ENCODE measurements at regions not wholly inside any gene's neighbourhood (a gene's known extent, or its start where the extent isn't known, plus 50 kb on each side); places are given as distances from the start of the nearest gene placed in this dataset.

DNA sequence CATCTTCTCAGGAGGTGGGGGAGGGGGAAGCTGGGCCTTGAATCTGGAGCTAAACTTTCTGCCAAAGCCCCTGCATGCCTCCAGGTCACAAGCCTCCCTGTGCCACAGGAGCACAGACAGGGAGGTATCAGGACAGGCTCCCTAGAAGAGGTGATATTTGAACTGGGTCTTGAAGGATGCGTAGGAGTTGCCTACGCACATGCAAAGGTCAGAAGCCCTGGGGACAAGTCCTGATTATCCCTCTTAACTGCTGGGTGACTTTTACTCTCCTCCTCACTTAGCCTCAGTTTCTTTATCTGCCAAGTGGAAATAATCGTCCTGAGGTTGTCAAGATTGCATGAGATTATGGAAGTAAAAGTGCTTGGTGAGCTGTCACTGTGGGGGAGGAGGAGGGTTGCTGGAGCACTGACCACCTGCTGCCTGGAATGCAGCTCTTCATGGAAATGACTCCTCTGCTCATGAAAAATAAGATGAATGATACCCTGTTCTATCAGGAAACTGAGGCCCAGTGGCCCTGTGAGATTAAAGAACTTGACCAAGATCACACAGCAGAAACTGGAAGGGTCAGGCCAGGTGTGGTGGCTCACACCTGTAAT lies 50.6 kb upstream of the LAPTM5 start:
- no TSS peak for BruUV-seq (replicated peaks)

GRCh38 chr1:30807318-30808066 lies 49.9 kb upstream of the LAPTM5 start:
- no peak overlapping the region for H3K4me2 ChIP-seq (ENCODE audit: low read length)
- H3K4me3 ChIP-seq (replicated peaks in 1 of 2; ENCODE audit: low read depth in 1 of 2, low read length in 2 of 2): no peak overlapping the region
- peaks cover 4 to 17% of the 10 kb centered on the region in 2 experiments; a peak in 2 of 4 replicates for H3K4me1 ChIP-seq (ENCODE audit: control insufficient read depth in 1 of 2, insufficient read depth in 2 of 2, low read length in 2 of 2)
- H3K79me2 ChIP-seq (ENCODE audit: insufficient read depth, low read length): no peaks in the 10 kb centered on the region
- BruUV-seq (replicated peaks): no TSS peak
- no peak overlapping the region for H3K27ac ChIP-seq (ENCODE audit: low read depth, low read length)
- no peak overlapping the region for H2AFZ ChIP-seq (ENCODE audit: low read depth, low read length, poor library complexity, severe bottlenecking)
- H3K9me3 ChIP-seq (ENCODE audit: control insufficient read depth in 1 of 2, insufficient read depth in 1 of 2, low read depth in 1 of 2, low read length in 2 of 2): no peaks in the 10 kb centered on the region
- H3K9me2 ChIP-seq (ENCODE audit: insufficient read depth): no peaks in the 10 kb centered on the region
- no peak for DNase-seq (ENCODE audit: low read depth, low spot score)
- ChIA-PET POLR2A (interaction anchor here (2.1 to 2.9 kb wide), 2 partner anchors 17 to 103 kb away, joined by 5 to 8 read pairs; no protein-coding TSS in a partner anchor), RAD21 (ENCODE audit: low non-redundant PET in 1 of 2, low total read pairs in 2 of 2, uncharacterized antibody in 2 of 2, unreplicated experiment in 2 of 2) (no interaction called here), CTCF (interaction anchor here (0.6 to 2.6 kb wide), 3 partner anchors 10 to 104 kb away, joined by 3 to 10 read pairs (median 4); no protein-coding TSS in a partner anchor)
- H3K27me3 ChIP-seq (ENCODE audit: insufficient read depth, low read length): peaks cover 7% of the 10 kb centered on the region; the same call in 1 of the 2 replicates
- no peaks in the 10 kb centered on the region for H4K20me1 ChIP-seq (ENCODE audit: insufficient read depth)
- no peak for ATAC-seq
- no peak overlapping the region for H3K9ac ChIP-seq (ENCODE audit: low read length)
- intact Hi-C loops (cut with micrococcal nuclease): no loop called here
- H3K36me3 ChIP-seq (ENCODE audit: control insufficient read depth in 1 of 2, insufficient read depth in 2 of 2, low read length in 2 of 2): no peaks in the 10 kb centered on the region
- TF ChIP-seq EZH2phosphoT487 (IDR thresholded peaks at IDR 0.05; ENCODE audit: borderline replicate concordance) (no peak), ZFX (IDR thresholded peaks at IDR 0.05) (no peak), EZH2 (IDR thresholded peaks at IDR 0.05) (no peak), CEBPB (IDR thresholded peaks at IDR 0.05; ENCODE audit: low read depth) (no peak), SRF (IDR thresholded peaks at IDR 0.05; ENCODE audit: low read depth) (no peak), ZNF274 (IDR thresholded peaks at IDR 0.05; ENCODE audit: low read depth, low read length) (no peak), ZBTB33 (IDR thresholded peaks at IDR 0.05; ENCODE audit: extremely low read depth, insufficient replicate concordance, low read length) (no peak)
- TF ChIP-seq, protein P1, sequence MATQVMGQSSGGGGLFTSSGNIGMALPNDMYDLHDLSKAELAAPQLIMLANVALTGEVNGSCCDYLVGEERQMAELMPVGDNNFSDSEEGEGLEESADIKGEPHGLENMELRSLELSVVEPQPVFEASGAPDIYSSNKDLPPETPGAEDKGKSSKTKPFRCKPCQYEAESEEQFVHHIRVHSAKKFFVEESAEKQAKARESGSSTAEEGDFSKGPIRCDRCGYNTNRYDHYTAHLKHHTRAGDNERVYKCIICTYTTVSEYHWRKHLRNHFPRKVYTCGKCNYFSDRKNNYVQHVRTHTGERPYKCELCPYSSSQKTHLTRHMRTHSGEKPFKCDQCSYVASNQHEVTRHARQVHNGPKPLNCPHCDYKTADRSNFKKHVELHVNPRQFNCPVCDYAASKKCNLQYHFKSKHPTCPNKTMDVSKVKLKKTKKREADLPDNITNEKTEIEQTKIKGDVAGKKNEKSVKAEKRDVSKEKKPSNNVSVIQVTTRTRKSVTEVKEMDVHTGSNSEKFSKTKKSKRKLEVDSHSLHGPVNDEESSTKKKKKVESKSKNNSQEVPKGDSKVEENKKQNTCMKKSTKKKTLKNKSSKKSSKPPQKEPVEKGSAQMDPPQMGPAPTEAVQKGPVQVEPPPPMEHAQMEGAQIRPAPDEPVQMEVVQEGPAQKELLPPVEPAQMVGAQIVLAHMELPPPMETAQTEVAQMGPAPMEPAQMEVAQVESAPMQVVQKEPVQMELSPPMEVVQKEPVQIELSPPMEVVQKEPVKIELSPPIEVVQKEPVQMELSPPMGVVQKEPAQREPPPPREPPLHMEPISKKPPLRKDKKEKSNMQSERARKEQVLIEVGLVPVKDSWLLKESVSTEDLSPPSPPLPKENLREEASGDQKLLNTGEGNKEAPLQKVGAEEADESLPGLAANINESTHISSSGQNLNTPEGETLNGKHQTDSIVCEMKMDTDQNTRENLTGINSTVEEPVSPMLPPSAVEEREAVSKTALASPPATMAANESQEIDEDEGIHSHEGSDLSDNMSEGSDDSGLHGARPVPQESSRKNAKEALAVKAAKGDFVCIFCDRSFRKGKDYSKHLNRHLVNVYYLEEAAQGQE (IDR thresholded peaks at IDR 0.05; ENCODE audit: low read depth): no peak
- TF ChIP-seq, protein P2, sequence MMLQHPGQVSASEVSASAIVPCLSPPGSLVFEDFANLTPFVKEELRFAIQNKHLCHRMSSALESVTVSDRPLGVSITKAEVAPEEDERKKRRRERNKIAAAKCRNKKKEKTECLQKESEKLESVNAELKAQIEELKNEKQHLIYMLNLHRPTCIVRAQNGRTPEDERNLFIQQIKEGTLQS (IDR thresholded peaks at IDR 0.05): no peak

More for the DNA sequence above, 50.6 kb upstream of the LAPTM5 start:
- Histone ChIP-seq H3K9me3 (ENCODE audit: control insufficient read depth in 1 of 2, insufficient read depth in 1 of 2, low read depth in 1 of 2, low read length in 2 of 2) (no peaks in the 10 kb centered on the region), H3K79me2 (ENCODE audit: insufficient read depth, low read length) (no peaks in the 10 kb centered on the region), H3K36me3 (ENCODE audit: control insufficient read depth in 1 of 2, insufficient read depth in 2 of 2, low read length in 2 of 2) (no peaks in the 10 kb centered on the region), H3K9ac (ENCODE audit: low read length) (no peak overlapping the region), H3K4me2 (ENCODE audit: low read length) (no peak overlapping the region), H3K27me3 (ENCODE audit: insufficient read depth, low read length) (peaks cover 7% of the 10 kb centered on the region; the same call in 1 of the 2 replicates), H4K20me1 (ENCODE audit: insufficient read depth) (no peaks in the 10 kb centered on the region), H3K4me1 (ENCODE audit: control insufficient read depth in 1 of 2, insufficient read depth in 2 of 2, low read length in 2 of 2) (peaks cover 4 to 17% of the 10 kb centered on the region in 2 experiments; a peak in 2 of 4 replicates), H3K4me3 (replicated peaks in 1 of 2; ENCODE audit: low read depth in 1 of 2, low read length in 2 of 2) (no peak overlapping the region), H3K27ac (ENCODE audit: low read depth, low read length) (no peak overlapping the region), H2AFZ (ENCODE audit: low read depth, low read length, poor library complexity, severe bottlenecking) (no peak overlapping the region), H3K9me2 (ENCODE audit: insufficient read depth) (no peaks in the 10 kb centered on the region)
- DNase-seq (ENCODE audit: low read depth, low spot score): no peak
- TF ChIP-seq SIN3A (IDR thresholded peaks at IDR 0.05; ENCODE audit: low read depth) (no peak), MAX (IDR thresholded peaks at IDR 0.05) (no peak)
- intact Hi-C loops (cut with micrococcal nuclease): no loop called here
- ATAC-seq: no peak
- ChIA-PET CTCF (interaction anchor here (1.8 to 2.6 kb wide), 2 partner anchors 12 to 103 kb away, joined by 4 to 10 read pairs; no protein-coding TSS in a partner anchor), RAD21 (ENCODE audit: low non-redundant PET in 1 of 2, low total read pairs in 2 of 2, uncharacterized antibody in 2 of 2, unreplicated experiment in 2 of 2) (no interaction called here), POLR2A (interaction anchor here (2.1 to 2.9 kb wide), 2 partner anchors 16 to 102 kb away, joined by 5 to 8 read pairs; no protein-coding TSS in a partner anchor)

Data from HCT116 (cell line).